Right hindlimb (tissue), 1 donor: ENCODE measurements at regions not wholly inside any gene's neighbourhood (a gene's known extent, or its start where the extent isn't known, plus 50 kb on each side); places are given as distances from the start of the nearest gene placed in this dataset.
"Not testable (repeated sequence)": the region's sequence is repeated elsewhere in the genome, so short reads cannot be mapped to it uniquely, and the experiment has no call there.

Experiments
- DNase-seq: peaks from one replicate; pipeline ENCODE4 v3.0.0-alpha.2; 2018

DNA sequence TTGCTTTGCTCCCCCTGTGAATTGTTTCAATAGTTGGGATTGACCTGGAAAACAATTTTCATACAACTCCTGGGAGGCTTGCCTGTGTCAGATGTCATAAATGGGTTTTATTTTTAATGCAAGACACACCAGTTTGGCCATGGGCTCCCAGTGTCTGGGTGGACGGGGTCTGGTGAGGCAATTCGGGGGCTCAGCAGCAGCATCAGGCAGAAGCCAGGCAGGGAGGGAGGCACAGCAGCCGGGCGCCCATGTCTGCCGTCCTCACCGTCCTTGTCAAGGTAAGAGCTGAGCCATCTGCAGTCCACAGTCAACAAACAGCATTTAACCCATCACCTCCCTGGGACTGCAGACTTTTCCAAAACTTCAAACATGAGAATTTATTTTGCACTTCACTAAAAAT, 150.6 kb downstream of the NPIPB11 start:
- not testable (repeated sequence) for DNase-seq

DNA sequence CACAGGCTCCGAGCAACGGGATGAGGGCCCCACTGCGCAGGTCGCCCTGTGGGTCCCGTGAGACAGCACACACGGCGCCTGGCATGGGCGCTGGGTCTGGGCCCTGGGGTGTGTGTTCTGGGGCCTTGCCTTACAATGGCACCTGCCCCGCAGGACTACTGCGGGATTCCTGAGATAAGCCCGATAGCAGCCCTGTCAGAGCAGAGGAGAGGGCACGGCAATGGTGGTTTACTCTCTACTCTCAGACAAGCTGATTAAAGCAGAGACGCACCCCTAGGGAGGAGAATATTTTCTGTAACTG, 151.1 kb downstream of the NPIPB11 start:
- not testable (repeated sequence) for DNase-seq

DNA sequence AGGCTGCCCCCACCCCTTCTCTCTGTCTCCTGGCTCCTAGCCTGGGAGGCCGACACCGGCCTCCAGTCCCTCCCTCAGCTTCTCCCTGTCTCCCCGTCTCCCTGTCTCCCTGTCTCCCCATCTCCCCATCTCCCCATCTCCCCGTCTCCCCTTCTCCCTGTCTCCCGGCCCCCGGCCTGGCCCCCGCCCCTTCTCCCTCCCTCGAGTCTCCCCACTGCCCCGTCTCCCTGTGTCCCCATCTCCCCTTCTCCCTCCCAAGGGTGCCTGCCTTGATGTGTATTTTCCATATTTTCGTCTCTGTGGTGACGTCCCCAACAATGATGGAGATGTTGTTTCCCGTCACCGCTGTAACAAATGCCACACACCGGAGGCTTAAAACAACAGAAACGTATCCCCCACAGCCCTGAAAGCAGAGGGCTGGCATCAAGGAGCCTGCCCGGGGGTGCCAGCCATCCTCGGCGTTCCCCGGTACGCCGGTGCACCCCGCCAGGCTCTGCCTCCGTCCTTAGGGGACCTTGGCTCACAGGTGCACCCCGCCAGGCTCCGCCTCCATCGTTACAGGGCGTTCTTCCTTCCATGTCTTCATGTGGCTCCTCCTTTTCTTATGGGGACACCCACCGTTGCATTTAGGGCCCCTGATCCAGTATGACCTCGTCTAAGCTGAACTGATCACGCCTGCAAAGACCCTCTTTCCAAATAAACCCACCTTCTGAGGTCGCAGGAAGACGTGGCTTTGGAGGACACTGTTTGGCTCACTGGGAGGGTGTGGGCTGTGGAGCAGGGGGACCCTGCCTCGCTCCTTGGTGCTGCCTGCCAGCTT, 151.6 kb downstream of the NPIPB11 start:
- DNase-seq = no peak

DNA sequence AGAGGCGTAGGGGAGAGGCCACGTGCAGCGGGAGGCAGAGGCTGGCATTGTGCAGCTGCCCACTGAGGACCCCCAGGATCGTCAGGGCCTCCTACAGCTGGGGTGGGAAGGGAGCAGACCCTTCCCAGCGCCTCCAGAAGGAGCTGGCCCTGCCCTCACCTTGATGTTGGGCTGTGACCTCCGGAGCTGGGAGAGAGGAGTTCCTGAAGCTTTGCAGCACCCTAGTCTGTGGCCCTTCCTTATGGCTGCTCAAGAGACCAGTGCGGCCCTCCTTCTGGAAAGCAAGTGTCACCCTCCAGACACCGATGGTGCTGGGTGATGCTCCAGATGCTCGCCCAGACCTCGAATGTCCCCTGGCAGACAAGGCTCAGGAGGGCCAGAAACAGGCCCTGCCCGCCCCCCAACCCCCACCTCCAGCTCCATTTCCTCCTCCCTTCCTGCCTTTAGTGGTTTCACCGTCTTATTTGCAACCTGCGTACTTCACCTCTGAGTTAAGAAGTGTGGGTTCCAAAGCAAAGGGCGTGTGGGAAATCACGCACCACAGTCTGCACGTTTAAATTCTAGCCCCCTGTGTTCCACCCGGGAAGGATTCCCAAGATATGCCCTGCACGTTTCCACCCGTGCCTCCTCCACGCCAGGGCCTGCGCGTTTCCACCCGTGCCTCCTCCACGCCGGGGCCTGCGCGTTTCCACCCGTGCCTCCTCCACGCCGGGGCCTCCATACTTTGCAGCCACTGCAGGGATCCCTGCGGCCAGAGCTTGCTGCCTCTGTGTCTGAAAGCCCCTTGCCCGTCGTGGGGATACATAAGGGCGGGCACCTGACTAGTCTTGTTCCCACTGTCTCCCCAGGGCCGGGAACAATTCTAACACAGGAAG, 152.6 kb downstream of the NPIPB11 start:
- DNase-seq = not testable (repeated sequence)

DNA sequence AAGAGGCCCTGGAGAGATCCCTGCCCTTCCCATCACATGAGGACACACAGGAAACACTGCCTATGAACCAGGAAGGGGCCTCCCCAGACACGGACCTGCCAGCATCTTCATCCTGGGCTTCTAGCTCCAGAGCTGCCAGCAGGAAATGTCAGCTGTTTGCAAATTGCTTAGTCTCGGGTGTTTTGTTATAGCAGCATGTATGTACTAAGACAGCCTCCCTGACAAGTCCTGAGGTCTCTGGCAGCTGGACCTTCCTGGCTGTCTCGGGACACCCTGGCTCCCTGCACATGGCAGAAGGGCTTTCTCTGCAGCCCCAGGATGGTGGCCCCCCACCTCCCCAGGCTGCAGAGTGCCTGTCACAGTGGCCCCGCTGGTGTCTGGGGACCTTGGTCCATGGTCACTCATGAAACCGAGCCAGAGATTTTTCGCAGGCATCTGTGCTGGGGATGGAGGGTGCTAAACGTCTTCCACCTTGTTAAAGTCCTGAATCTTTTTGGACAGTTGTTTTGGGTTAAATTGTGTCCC, 153.4 kb downstream of the NPIPB11 start:
- DNase-seq = not testable (repeated sequence)

DNA sequence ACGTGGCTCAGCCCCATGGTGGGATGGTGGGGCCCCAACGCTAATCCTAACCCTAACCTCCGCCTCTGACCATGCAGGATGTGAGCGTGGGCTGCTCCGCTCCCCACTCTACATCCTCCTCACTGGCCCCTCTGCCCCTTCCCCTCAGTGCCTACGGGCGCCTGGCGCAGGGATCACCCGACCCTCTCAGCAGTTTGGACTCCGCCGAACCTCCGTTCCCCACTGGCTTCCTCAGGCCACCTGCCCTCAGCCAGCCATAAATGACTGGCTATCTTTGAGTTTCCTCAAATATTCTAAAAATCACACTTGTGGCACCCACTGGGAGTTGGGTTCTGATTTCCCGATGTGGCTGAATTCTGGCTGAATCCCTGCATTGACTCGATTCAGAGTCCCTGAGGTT, 154.2 kb downstream of the NPIPB11 start:
- not testable (repeated sequence) for DNase-seq

DNA sequence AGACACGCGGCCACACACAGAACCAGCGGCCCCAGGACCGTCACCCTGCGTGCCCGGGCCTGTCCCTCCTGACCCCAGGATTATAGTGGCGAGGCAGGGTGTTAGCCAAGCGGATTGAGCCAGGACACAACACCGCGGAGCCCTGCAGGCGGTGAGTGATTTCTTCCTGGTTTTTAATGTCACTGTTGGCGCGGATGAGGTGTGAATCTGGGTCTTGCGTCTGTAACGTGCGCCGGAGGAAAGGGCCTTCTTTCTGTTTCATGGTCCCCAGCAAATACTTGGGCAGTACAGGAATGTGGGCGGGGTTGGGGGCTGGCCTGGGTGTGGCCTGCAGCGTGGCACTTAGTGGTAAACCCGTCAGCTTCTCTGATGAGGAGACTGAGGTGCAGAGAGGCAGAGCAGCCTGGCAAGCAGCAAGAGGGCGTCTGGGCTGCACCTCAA, 154.9 kb downstream of the NPIPB11 start:
- DNase-seq = not testable (repeated sequence)

DNA sequence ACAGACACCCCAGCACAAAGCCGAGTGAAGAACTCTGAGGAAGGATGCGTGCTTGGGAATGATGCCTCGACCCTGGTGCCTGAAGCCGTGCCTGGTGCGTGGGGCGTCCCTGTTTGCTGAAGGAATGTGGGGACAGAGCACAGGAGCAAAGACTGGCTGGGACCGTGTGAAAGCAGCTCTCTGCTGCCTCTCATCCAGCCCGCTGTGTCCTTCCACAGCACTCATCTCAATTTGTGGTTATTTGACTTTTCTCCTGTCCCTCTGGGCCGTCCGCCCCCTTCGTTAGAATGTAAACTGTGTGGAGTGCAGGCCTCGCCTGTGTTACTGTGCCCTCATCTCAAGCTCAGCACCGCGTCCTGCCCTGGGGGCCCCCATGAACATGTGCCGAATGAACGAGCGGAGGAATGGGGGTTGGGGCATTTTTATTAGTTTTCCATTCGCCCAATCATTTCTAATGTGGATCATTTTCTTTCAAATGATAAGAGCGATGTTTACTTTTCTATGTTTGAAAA, 155.5 kb downstream of the NPIPB11 start:
- DNase-seq = not testable (repeated sequence)

DNA sequence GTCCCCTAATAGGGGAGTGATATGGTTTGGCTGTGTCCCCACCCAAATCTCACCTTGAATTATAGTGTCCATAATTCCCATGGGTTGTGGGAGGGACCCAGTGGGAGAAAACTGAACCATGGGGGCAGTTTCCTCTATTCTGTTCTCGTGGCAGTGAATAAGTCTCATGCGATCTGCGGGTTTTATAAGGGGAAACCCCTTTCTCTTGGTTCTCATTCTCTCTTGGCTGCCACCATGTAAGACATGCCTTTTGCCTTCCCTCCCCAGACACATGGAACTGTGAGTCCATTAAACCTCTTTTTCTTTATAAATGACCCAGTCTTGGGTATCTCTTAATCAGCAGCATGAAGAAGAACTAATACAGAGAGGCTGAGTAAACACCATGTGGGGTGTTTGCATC, 156.0 kb downstream of the NPIPB11 start:
- not testable (repeated sequence) for DNase-seq

DNA sequence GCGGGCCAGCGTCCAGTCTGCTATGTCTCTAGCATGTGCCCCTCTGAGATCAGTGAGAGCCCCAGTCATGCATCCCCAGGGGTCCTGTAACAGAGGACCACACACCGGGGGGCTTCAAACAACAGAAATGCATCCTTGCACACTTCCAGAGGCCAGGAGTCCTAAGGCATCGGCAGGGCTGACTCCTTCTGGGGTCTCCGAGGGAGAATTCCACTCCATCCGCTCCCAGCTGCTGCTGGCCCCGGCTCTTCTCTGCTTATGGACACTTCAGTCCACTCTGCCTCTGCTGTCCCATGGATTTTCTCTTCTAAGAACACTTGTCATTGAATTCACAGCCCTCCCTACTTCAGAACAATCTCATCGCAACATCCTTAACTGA, 157.6 kb downstream of the NPIPB11 start:
- DNase-seq = not testable (repeated sequence)

DNA sequence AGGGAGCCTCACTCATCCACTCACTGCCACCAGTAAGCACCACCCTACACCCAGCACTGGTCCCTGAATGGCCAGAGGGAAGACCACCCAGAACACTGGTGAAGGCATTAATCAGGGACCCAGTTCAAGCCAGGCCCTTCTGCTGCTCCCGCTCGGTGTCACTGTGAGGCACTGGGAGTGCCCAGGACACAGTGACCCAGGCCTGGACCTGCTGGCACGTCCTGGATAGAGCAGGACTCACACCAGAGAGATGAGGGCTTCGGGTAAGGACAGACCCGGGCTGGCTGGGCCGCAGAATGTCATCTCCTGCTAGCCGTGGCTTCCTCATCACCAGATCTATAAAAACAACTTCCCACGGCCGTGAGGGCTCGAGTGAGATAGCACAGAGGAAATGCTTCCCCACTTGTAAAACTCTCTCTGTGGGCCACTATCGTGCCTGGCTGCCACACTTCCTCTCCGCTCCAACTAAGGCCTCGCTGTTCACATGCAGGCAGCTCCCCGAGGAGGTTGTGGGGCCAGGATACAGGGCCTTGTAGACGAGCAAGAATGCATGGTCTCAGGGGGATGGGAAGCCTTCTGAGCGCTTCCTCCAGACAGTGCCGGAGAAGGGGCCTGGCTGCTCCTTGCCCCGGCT, 158.1 kb downstream of the NPIPB11 start:
- not testable (repeated sequence) for DNase-seq

DNA sequence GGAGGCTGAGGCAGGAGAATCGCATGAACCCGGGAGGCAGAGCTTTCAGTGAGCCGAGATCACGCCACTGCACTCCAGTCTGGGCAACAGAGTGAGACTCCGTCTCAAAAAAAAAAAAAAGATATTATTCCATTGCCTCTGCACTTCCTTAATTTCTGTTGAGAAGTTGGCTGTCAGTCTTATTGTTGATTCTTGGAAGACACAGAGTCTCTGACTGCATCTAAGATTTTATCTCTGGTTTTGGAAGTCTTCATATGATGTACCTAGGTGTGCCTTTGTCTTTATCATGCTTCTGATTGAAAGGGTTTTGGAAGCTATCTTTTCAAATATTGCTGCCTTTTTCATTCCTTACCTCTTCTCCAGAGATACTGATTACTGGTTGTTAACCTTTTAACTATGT, 160.4 kb downstream of the NPIPB11 start:
- DNase-seq = not testable (repeated sequence)

DNA sequence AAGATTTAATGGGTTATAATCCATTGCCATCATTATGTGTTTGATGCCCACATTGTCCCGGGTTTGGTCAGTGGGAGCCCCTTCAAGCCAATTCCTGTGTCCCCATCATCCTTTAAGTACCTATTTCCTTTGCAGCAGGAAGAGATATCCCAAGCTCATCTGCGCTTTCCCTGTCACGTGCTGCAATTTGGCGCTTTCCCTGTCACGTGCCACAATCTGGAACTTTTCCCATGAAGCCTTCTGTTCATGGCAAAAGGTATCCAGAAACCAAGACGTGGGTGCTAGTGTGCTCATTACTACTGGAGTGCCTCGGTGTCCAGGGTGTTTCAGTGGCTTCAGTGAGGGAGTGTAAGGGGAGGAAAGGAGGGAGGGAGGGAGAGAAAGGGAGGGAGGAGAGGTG, 168.5 kb downstream of the NPIPB11 start:
- DNase-seq = no peak

DNA sequence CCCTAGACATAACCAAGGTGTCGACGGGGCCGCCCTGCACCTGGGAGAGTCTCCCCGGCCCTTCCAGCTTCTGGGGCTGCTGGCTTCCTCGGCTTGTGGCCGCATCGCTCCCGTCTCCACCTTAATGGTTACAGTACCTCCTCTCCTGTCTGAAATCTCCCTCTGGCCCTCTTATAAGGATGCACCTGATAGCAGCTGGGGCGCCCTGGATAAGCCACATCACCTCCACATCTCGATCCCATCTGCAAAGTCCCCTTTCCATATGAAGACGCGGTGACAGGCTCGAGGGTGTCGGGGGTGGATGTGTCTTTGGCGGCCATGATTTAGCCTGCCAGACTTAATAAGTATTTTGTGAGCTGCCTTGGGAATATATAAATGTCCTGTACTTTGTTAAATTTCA, 169.0 kb downstream of the NPIPB11 start:
- not testable (repeated sequence) for DNase-seq

DNA sequence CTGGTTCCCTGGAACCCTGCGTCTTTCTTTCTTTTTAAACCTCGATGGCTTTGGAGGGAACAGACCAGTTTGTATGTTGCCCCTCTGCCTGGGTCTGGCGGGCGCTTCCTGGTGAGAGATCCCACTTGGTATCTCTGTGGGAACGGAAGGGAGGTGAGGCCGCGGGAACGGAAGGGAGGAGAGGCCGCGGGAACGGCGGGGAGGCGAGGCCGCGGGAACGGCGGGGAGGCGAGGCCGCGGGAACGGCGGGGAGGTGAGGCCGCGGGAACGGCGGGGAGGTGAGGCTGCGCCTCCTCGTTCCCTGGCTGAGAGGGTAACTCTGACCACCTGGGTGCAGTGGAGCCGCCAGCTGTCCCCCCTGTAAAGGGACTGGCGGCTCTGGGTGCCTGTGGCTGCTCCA, 169.5 kb downstream of the NPIPB11 start:
- not testable (repeated sequence) for DNase-seq

DNA sequence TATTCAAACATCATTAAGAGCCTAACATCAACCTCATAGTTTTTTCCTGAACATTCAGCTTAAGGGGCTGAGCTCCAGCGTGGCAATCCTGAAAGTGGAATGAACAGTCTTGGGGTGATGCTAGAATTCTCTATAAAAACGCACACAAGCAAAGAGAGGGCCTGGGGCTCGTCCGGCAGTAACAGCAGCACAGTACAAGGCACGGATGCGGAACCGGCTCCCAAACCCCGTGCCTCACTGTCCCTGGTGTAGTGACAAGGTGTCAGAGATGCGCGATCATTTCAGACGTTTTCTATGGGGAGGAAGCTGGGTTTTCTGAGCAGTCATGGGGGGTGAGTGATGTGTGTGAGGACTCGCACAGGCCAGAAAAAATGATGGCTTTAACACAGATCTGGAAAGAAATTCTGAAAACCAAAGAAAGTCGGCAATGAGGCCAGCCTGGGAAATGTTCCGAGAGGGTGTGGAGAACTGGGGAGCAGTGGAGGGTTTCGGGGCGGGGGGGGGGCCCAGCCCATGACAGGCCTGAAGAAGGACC, 170.6 kb downstream of the NPIPB11 start:
- DNase-seq = not testable (repeated sequence)

DNA sequence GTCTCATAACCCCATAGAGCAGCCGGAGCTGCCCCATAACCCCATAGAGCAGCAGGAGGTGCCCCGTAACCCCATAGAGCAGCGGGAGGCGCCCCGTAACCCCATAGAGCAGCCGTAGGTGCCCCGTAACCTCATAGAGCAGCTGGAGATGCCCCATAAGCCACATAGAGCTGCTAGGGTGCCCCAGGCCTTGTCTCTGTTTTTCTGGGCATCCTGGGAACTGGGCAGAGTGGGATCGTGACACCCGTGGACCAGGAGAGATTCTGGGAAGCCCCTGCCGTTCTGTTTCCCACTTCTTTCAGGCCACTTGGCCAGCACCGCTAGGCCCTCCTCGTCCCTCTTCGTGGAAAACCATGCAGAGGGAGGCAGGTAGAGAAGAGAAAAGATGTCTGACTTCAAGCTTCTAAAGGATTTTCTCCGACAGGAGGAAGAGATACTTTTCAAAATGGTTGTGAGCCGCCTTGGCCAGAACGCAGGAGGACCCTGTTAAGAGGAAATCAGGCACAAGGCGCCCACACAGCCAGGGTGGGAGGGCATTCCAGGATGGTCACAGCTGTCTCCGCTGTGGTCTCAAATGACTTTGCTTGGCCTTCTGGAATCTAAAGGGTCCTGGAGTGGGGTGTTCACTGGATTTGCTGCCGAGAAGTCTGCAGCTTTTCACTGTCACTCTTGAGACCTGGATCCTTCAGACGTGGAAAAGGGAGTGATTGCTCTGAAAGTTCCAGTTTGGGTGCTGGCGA, 171.8 kb downstream of the NPIPB11 start:
- not testable (repeated sequence) for DNase-seq

DNA sequence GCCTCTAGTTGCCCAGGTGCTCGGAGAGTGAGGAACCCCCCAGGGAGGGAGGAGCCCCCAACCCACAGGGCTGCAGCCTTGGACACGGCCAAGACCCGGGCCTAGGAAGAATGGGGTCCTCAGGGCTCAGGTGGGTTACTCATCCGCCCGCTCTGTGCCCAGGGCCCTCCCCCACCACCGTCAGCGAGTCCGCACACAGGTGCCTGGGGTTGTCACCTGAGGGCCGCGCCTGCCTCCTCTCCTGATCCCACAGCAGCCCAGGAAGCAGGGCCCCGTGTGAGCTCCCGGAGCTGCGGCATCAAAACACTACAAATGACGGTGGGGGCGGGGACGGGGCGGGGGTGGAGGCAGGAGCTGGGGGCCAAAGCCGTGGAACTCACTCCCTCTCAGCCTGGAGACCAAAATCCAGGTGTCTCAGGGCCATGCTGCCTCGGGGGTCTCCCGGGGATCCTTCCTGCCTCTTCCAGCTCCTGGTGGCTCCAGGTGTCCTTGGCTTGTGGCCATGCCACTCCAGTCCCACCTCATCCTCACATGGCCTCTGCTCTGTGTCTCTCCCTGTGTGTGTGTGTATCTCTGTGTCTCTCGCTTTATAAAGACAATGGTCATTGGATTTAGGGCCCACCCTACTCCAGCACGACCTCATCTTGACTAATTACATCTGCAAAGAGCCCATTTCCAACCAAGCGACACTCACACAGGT, 172.7 kb downstream of the NPIPB11 start:
- DNase-seq = not testable (repeated sequence)

DNA sequence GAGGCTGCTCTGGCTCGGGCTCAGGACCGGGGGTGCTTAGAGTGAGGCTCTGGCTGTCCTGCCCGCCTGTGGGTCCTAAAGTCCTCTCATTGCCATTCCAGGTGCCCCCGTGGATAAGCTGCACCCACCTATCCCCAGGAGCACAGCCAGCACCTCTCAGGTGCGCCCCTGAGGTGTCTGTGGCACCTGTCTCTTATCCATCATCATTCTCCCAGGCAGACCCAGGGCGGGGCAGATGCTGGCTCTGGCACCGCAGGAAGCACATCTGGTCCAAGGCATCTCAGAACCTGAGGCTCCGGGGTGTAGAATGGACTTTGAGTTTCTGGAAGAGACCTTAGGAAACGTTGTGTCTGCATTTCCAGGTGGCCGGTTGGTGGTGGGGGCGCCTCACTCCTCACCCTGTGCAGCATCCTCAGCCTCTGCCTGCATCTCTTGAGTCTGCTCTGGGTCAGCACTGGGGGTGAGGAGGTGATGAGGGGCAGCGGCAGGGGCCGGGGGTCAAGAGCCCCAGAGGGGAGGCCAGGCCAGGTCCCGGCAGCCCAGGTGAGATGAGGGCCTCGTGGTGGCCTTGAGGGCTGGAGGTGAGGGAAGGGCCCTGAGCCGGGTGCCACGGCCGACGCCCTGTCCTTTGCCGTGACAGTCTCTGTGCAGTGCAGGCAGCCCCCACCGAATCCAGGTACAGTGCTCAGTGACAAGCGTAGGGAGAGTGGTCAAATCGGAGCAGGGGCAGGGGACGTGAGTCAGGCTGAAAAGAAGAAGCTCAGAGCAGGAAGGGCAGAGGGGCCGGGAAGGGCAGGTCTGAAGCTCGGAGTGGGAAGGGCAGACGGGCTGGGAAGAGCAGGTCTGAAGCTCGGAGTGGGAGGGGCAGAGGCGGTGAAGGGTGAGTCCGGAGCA, 173.5 kb downstream of the NPIPB11 start:
- no peak for DNase-seq

DNA sequence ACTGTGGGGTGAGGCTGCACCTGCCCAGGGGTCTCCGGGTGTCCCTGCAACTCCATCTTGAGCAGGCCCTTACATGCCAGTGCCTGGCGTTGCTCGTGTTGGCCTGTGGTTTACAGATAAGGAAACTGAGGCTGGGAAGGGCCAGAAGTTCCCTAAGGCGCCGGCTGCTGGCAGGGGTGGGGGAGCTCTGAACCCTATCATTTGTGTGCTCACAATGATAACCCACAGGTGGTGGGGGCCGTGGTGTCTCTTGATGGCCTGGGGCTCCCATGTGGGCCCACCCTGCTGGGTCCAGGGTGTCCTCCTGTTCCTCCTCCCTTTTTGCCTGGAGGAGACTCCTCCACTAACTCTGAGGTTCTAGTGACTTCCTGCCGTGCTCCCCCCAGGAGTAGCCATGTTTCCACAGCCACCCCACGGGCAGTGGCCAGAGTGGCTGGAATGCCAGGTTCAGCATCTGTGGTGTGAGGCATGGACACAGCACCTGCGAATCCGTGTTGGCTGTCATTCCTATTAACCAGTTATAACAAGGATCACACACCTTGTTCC, 174.3 kb downstream of the NPIPB11 start:
- DNase-seq = not testable (repeated sequence)
